GM21360 (cell line): ENCODE measurements at regions not wholly inside any gene's neighbourhood (a gene's known extent, or its start where the extent isn't known, plus 50 kb on each side); places are given as distances from the start of the nearest gene placed in this dataset.
"Not testable (repeated sequence)": the region's sequence is repeated elsewhere in the genome, so short reads cannot be mapped to it uniquely, and the experiment has no call there.

Source experiments
- ATAC-seq: cut with Tn5 transposase; IDR thresholded peaks from one replicate; pipeline ENCODE4 v1.9.1; 2021; ENCODE audit warnings: mild to moderate bottlenecking, moderate library complexity; ENCODE audit not compliant: unreplicated experiment

GRCh38 chr17:77036841-77037381 is 103.9 kb upstream of the SEC14L1 start:
- ATAC-seq = no peak

- ATAC-seq = no peak
Observed at GRCh38 chr17:77037943-77038342, 102.8 kb upstream of the SEC14L1 start.

- no peak for ATAC-seq
Observed at GRCh38 chr17:77038884-77039555, 101.7 kb upstream of the SEC14L1 start.

GRCh38 chr17:77042476-77043231 is 98.1 kb upstream of the SEC14L1 start:
- ATAC-seq = no peak

- no peak for ATAC-seq
Observed at GRCh38 chr17:77045441-77046041, 95.2 kb upstream of the SEC14L1 start.

GRCh38 chr17:77049440-77049839 is 91.3 kb upstream of the SEC14L1 start:
- ATAC-seq = no peak

GRCh38 chr17:77050901-77051300 is 89.9 kb upstream of the SEC14L1 start:
- not testable (repeated sequence) for ATAC-seq

- ATAC-seq = no peak
Observed at GRCh38 chr17:77054936-77055335, 85.8 kb upstream of the SEC14L1 start.

GRCh38 chr17:77055453-77055852 is 85.3 kb upstream of the SEC14L1 start:
- no peak for ATAC-seq

GRCh38 chr17:77058016-77058415 is 82.8 kb upstream of the SEC14L1 start:
- no peak for ATAC-seq

- ATAC-seq = no peak
Observed at GRCh38 chr17:77061669-77062068, 79.1 kb upstream of the SEC14L1 start.

GRCh38 chr17:77064598-77064997 is 76.2 kb upstream of the SEC14L1 start:
- ATAC-seq = no peak

GRCh38 chr17:77066165-77066564 is 74.6 kb upstream of the SEC14L1 start:
- ATAC-seq = no peak

- ATAC-seq = not testable (repeated sequence)
Observed at GRCh38 chr17:77066726-77067409, 73.9 kb upstream of the SEC14L1 start.

- no peak for ATAC-seq
Observed at GRCh38 chr17:77068915-77069314, 71.9 kb upstream of the SEC14L1 start.

- ATAC-seq = no peak
Observed at GRCh38 chr17:77070888-77071279, 69.9 kb upstream of the SEC14L1 start.

- ATAC-seq = no peak
Observed at GRCh38 chr17:77071925-77072490, 68.8 kb upstream of the SEC14L1 start.

GRCh38 chr17:77072670-77073069 is 68.1 kb upstream of the SEC14L1 start:
- ATAC-seq = no peak

- ATAC-seq = no peak
Observed at GRCh38 chr17:77074681-77075080, 66.1 kb upstream of the SEC14L1 start.

- no peak for ATAC-seq
Observed at GRCh38 chr17:77076124-77076830, 64.5 kb upstream of the SEC14L1 start.
